BE2C (cell line): ENCODE measurements at regions not wholly inside any gene's neighbourhood (a gene's known extent, or its start where the extent isn't known, plus 50 kb on each side); places are given as distances from the start of the nearest gene placed in this dataset.
"Not testable (repeated sequence)": the region's sequence is repeated elsewhere in the genome, so short reads cannot be mapped to it uniquely, and the experiment has no call there.

Experiments used
- DNase-seq: peaks from one replicate; pipeline ENCODE4 v3.0.0-alpha.2; 2020
- H3K27me3 ChIP-seq: fragments of 250-450 bp; sonication (Bioruptor Pico); 2 replicates; pipeline ENCODE4 v1.5.1; 2020; ENCODE audit warnings: mild to moderate bottlenecking
- H3K36me3 ChIP-seq: fragments of 250-450 bp; sonication (Bioruptor Pico); 2 replicates; pipeline ENCODE4 v1.5.1; 2020; ENCODE audit warnings: mild to moderate bottlenecking
- H3K4me1 ChIP-seq: fragments of 250-450 bp; sonication (Bioruptor Pico); 2 replicates; pipeline ENCODE4 v1.5.1; 2020
- H3K4me3 ChIP-seq: 2 replicates; pipeline ENCODE4 v1.5.1; 2011; ENCODE audit warnings: low read depth, low read length
- H3K9me3 ChIP-seq: fragments of 250-450 bp; sonication (Bioruptor Pico); 2 replicates; pipeline ENCODE4 v1.5.1; 2020

GRCh38 chr9:61330342-61331092, 140.7 kb downstream of the SPATA31A7 start:
- H3K9me3 ChIP-seq, H3K4me1 ChIP-seq, H3K36me3 ChIP-seq, H3K27me3 ChIP-seq: not testable (repeated sequence)
- H3K4me3 ChIP-seq, result peak overlapping the region; percentile 29
- peak; percentile 50 for DNase-seq

GRCh38 chr9:61356936-61357335, 167.1 kb downstream of the SPATA31A7 start:
- H3K27me3 ChIP-seq, H3K4me3 ChIP-seq, H3K4me1 ChIP-seq, DNase-seq, H3K36me3 ChIP-seq, H3K9me3 ChIP-seq: not testable (repeated sequence)

- DNase-seq, H3K36me3 ChIP-seq, H3K27me3 ChIP-seq, H3K4me1 ChIP-seq, H3K9me3 ChIP-seq, H3K4me3 ChIP-seq: not testable (repeated sequence)
These were observed 184.6 kb downstream of the SPATA31A7 start for GRCh38 chr9:61374390-61374789.

GRCh38 chr9:61376159-61376558, 186.3 kb downstream of the SPATA31A7 start:
- H3K4me1 ChIP-seq, H3K9me3 ChIP-seq, H3K27me3 ChIP-seq, H3K4me3 ChIP-seq, H3K36me3 ChIP-seq, DNase-seq: not testable (repeated sequence)

- H3K9me3 ChIP-seq, H3K4me3 ChIP-seq, H3K27me3 ChIP-seq, H3K4me1 ChIP-seq, H3K36me3 ChIP-seq: not testable (repeated sequence)
- peak; percentile 47 for DNase-seq
These were observed 196.4 kb downstream of the SPATA31A7 start for GRCh38 chr9:61386035-61386815.

GRCh38 chr9:61386816-61387102, 196.9 kb downstream of the SPATA31A7 start:
- H3K36me3 ChIP-seq, H3K9me3 ChIP-seq, H3K27me3 ChIP-seq, DNase-seq, H3K4me1 ChIP-seq, H3K4me3 ChIP-seq: not testable (repeated sequence)

GRCh38 chr9:61402692-61403091, 212.9 kb downstream of the SPATA31A7 start:
- not testable (repeated sequence) for H3K4me1 ChIP-seq, H3K27me3 ChIP-seq, H3K36me3 ChIP-seq, H3K4me3 ChIP-seq, H3K9me3 ChIP-seq, DNase-seq

- not testable (repeated sequence) for H3K36me3 ChIP-seq, H3K9me3 ChIP-seq, H3K27me3 ChIP-seq, H3K4me1 ChIP-seq, H3K4me3 ChIP-seq
- DNase-seq, result peak; percentile 0
These were observed 222.2 kb downstream of the SPATA31A7 start for GRCh38 chr9:61411933-61412605.

GRCh38 chr9:61412738-61413137, 222.9 kb downstream of the SPATA31A7 start:
- H3K4me3 ChIP-seq, H3K4me1 ChIP-seq, H3K36me3 ChIP-seq, H3K27me3 ChIP-seq, H3K9me3 ChIP-seq, DNase-seq: not testable (repeated sequence)

- not testable (repeated sequence) for H3K4me3 ChIP-seq, H3K4me1 ChIP-seq, H3K36me3 ChIP-seq, DNase-seq, H3K27me3 ChIP-seq, H3K9me3 ChIP-seq
These were observed 228.3 kb downstream of the SPATA31A7 start for GRCh38 chr9:61418174-61418573.

GRCh38 chr9:61420267-61420958, 230.6 kb downstream of the SPATA31A7 start:
- not testable (repeated sequence) for H3K4me3 ChIP-seq, H3K27me3 ChIP-seq, DNase-seq, H3K36me3 ChIP-seq, H3K9me3 ChIP-seq, H3K4me1 ChIP-seq

GRCh38 chr9:61447189-61447588, 257.4 kb downstream of the SPATA31A7 start:
- H3K4me3 ChIP-seq, DNase-seq, H3K4me1 ChIP-seq, H3K27me3 ChIP-seq, H3K36me3 ChIP-seq, H3K9me3 ChIP-seq: not testable (repeated sequence)

GRCh38 chr9:61460860-61461259, 271.0 kb downstream of the SPATA31A7 start:
- not testable (repeated sequence) for H3K9me3 ChIP-seq, H3K36me3 ChIP-seq, DNase-seq, H3K4me3 ChIP-seq, H3K27me3 ChIP-seq, H3K4me1 ChIP-seq
